GM21423 (cell line): ENCODE measurements at regions not wholly inside any gene's neighbourhood (a gene's known extent, or its start where the extent isn't known, plus 50 kb on each side); places are given as distances from the start of the nearest gene placed in this dataset.

Experiments used
- ATAC-seq: cut with Tn5 transposase; IDR thresholded peaks from one replicate; pipeline ENCODE4 v1.9.1; 2021; ENCODE audit warnings: mild to moderate bottlenecking, moderate library complexity; ENCODE audit not compliant: unreplicated experiment

- no peak for ATAC-seq
Observed at GRCh38 chr4:156596706-156597329, 374.8 kb downstream of the PDGFC start.

- ATAC-seq = no peak
Observed at GRCh38 chr4:156596026-156596425, 375.6 kb downstream of the PDGFC start.

GRCh38 chr4:156595041-156595440, 376.6 kb downstream of the PDGFC start:
- no peak for ATAC-seq

DNA sequence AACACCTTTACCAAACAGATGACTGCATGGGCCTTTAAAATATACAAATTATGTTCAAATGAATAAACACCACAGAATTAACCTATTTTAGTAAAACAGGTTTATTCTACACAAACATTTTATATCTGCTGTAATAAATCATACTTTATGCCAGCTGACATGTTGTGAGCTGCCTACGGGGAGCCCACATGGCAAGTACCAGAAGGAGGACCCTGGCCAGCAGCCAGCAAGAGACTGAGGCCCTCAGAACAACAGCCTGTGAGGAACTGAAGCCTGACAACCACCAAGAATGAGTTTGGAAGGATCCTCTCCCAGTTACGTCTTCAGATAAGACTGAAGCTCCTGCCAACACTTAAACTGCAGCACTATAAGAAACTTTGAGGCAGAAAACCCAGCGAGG, 377.0 kb downstream of the PDGFC start:
- ATAC-seq = no peak

- no peak for ATAC-seq
Observed at GRCh38 chr4:156593464-156593863, 378.1 kb downstream of the PDGFC start.

DNA sequence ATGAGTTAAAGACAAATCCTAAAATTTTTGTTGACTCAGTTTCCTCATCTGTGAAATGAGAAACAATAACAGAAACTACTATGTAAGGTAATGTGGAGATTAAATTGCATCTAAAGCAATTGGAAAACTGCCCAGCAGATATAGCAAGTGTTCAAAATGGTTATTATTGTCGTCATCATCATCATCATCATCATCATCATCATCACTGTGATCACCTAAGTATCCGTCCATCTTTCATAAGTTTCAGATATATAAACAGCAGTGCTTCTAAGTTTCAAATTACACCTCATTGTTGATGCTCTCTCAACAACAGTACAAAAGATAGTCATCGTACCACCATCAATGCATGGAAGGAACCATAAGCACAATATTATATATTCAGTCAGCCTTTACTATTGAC, 379.9 kb downstream of the PDGFC start:
- no peak for ATAC-seq

- ATAC-seq = no peak
Observed at GRCh38 chr4:156584100-156584499, 387.5 kb downstream of the PDGFC start.

DNA sequence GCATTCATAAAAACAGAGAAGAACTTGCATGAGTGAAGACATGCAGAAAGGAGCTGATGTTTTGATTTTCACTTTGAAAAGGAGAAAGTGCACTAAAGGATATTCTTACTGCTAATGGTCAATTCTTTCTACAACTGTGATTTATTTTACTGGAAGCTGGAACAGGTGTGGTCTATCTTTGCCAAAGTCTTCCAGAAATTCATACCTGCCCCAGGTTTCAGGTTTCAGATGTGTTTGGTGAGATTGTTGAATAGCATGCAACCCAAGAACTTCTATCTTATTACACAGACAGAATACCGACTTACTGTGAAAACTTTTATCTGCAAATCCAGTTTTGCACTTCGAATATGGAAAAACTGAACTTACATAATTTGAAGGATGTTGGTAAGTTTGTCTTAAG, 388.3 kb downstream of the PDGFC start:
- ATAC-seq = no peak

- no peak for ATAC-seq
Observed at GRCh38 chr4:156581282-156582063, 390.1 kb downstream of the PDGFC start.

DNA sequence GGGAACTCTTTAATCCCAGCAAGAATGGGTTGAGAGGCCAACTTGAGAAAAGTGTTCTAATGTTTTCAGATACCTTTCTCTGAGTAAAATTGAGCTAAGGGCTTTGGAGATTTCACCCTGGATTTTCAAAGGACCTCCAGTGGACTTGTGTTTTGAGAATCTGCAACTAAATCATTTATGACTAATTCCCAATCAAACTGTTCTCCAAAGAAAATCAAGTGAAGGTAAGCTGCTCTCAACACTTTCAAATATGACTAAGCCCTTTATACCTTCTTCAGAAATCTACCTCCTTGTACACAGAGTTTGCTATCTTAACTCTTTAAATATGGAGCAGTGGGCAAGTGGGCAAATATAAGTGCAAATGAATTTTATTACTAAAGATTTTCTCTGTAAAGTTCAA, 392.9 kb downstream of the PDGFC start:
- ATAC-seq = no peak

DNA sequence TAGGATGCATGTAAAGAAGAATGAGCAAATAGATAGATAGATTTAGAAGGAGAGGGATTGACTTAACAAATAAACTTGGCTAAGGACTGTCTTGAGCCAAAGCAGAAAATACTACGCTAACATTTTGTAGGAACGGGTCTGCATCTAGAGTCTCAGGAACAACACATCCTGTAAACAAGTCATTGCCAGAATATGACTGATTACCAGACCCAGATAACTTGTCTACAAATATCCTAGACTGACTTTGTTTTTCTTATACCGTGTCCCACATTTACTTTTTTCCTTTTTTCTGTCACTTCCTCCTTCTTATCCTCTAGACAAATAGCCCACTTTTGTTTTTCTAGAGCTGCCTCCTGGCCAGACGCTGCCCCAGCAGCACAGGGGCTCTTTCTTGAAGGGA, 393.6 kb downstream of the PDGFC start:
- ATAC-seq = no peak

- no peak for ATAC-seq
Observed at GRCh38 chr4:156576946-156577345, 394.7 kb downstream of the PDGFC start.

DNA sequence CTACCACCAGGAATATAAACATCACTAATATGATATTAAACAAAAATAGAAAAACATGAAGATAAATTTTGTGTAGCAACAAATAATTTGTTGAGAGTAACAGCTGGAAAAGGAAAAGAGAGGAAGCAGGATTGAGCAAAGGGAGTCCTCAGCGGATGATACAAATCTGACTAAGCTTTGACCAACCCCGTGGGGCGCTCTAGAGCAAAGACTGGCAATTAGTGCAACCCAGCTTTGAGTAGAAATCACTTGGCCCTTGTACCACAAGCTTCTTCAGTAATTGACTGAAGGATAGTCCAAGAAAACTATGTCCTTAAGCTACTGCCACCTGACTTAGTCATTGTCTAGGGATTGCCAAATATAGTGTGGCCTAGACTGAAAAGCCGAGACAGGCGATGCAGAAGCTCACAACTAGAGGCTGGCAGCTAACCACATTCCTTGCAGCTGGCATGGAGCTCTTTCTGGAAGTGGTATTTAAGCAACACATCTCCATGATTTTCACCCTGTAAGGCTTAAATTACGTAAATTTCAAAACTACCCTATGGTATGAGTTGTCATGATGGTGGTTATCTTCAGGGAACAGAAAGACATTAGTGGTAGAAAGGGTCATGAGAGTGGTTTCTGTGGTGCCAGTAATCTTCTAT, 396.0 kb downstream of the PDGFC start:
- ATAC-seq = no peak

DNA sequence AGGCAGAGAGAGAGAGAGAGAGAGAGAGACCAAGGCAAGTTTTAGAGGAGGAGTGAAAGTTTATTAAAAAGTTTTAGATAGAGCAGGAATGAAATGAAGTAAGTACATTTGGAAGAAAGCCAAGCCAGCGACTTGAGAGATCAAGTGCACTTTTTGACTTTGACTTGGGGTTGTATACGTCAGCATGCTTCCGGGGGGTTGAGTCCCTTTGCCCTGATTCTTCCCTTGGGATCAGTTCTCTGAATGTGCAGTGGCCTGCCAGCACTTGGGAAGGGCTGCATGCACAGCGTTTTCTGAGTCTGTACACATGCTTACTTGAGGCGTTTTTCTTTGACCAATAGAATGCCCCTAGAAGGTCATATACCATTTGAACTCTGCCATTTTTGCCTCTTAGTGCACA, 400.5 kb downstream of the PDGFC start:
- no peak for ATAC-seq

GRCh38 chr4:156569535-156569934, 402.1 kb downstream of the PDGFC start:
- ATAC-seq = no peak

GRCh38 chr4:156568484-156568883, 403.1 kb downstream of the PDGFC start:
- ATAC-seq = no peak

DNA sequence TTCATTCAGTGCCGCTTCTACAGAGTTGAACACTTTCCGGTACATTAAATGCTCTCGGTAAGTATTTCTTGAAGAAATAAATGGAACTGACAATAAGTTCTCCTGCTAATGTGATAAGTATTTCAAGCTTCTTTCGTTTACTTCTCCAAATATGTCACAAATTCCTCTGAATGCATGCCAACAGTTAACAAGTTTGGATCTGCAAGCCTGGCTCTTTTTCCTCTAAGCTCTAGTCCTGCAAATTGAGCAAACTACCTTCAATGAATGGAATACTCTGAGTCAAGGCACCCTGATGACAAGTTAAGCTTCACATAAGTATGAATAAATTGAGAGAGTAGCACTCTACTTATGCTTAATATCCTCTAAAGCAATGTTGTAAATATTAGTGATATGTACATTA, 403.6 kb downstream of the PDGFC start:
- no peak for ATAC-seq

GRCh38 chr4:156560701-156561100, 410.9 kb downstream of the PDGFC start:
- ATAC-seq = no peak

DNA sequence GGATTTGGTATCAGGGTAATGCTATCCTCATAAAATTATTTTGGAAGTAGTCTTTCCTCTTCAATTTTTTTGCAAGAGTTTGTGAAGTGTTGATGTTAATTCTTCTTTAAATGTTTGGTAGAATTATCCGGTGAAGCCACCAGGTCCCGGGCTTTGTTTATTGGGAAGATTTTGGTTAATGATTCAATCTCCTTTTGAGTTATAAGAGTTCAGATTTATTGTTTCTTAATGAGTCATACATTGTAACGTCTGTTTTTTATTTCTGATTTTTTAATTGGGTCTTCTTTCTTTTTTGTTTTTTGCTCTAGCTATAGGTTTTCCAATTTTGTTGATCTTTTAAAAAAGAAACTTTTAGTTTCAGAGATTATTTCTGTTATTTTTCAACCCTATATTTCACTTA, 412.3 kb downstream of the PDGFC start:
- no peak for ATAC-seq

- ATAC-seq = no peak
Observed at GRCh38 chr4:156558373-156559025, 413.1 kb downstream of the PDGFC start.

- no peak for ATAC-seq
Observed at GRCh38 chr4:156557920-156558319, 413.7 kb downstream of the PDGFC start.

DNA sequence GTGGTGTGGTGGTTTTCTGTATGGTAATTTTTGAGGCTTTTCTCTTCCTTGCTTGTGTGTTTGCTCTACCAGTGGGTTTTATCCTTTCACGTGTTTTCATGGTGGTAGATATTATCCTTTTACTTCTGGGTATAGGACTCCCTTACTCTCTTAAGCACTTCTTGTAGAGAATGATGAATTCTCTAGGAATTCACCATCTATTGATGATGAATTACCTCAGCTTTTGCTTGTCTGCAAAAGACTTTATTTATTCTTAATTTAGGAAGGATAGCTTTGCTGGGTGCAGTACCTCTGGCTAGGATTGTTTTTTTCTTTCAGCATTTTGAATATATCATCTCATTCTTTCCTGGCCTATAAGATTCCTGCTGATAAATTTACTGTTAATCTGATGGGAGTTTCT, 415.3 kb downstream of the PDGFC start:
- no peak for ATAC-seq
